ENCODE measurements at regions not wholly inside any gene's neighbourhood (a gene's known extent, or its start where the extent isn't known, plus 50 kb on each side); places are given as distances from the start of the nearest gene placed in this dataset.
"Not testable (repeated sequence)": the region's sequence is repeated elsewhere in the genome, so short reads cannot be mapped to it uniquely, and the experiment has no call there.

DNA sequence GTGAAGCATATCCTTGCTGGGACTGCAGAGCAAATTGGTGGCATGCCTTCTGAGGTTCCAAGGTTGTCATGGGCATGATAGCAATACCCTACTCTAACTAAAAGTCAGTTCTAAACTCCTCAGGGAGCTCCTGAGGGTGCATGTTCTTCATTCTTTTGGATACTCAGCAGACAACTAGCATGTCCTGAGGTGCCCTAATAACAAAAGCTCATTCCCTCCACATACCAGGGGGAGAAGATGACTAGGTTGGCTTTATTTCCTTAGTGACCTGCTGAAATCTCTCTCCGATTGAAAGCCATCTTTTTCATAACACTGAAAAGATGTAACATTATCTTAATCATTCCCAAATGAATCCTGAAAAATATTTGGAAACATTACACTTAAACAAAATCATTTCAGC lies 188.7 kb upstream of the IGF1 start:
- no TSS peak for BruUV-seq (replicated peaks)
- Histone ChIP-seq H3K4me1 (ENCODE audit: insufficient read depth, low read length, poor library complexity, severe bottlenecking) (no peaks in the 10 kb centered on the region), H2AFZ (ENCODE audit: low read length) (no peak overlapping the region), H3K36me3 (ENCODE audit: insufficient read depth, low read length) (no peaks in the 10 kb centered on the region), H3K4me2 (ENCODE audit: low read length) (no peak overlapping the region), H3K9me2 (ENCODE audit: insufficient read depth, low read length) (no peaks in the 10 kb centered on the region), H3K4me3 (ENCODE audit: low read depth, low read length, poor library complexity, severe bottlenecking) (no peak overlapping the region), H4K20me1 (ENCODE audit: insufficient read depth, low read length) (no peaks in the 10 kb centered on the region), H3K27ac (ENCODE audit: low read depth, low read length, poor library complexity, severe bottlenecking) (no peak overlapping the region), H3K9me3 (ENCODE audit: low read length) (no peaks in the 10 kb centered on the region), H3K79me2 (ENCODE audit: insufficient read depth, low read depth, low read length) (no peaks in the 10 kb centered on the region)
- DNase-seq (ENCODE audit: low spot score) = no peak
- ChIA-PET POLR2A (interaction anchor here (0.7 kb wide), 1 partner anchor 58 kb away, joined by 4 read pairs; no protein-coding TSS in a partner anchor), CTCF (ENCODE audit: unreplicated experiment) (no interaction called here)
- no peak for TF ChIP-seq EZH2phosphoT487 (IDR thresholded peaks at IDR 0.05; ENCODE audit: borderline replicate concordance, low read depth, low read length)
- TF ChIP-seq, protein P1, sequence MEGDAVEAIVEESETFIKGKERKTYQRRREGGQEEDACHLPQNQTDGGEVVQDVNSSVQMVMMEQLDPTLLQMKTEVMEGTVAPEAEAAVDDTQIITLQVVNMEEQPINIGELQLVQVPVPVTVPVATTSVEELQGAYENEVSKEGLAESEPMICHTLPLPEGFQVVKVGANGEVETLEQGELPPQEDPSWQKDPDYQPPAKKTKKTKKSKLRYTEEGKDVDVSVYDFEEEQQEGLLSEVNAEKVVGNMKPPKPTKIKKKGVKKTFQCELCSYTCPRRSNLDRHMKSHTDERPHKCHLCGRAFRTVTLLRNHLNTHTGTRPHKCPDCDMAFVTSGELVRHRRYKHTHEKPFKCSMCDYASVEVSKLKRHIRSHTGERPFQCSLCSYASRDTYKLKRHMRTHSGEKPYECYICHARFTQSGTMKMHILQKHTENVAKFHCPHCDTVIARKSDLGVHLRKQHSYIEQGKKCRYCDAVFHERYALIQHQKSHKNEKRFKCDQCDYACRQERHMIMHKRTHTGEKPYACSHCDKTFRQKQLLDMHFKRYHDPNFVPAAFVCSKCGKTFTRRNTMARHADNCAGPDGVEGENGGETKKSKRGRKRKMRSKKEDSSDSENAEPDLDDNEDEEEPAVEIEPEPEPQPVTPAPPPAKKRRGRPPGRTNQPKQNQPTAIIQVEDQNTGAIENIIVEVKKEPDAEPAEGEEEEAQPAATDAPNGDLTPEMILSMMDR (conservative IDR thresholded peaks at IDR 0.05; ENCODE audit: low read length) = no peak
- intact Hi-C loops (cut with micrococcal nuclease; ENCODE audit: unreplicated experiment) = no loop called here

DNA sequence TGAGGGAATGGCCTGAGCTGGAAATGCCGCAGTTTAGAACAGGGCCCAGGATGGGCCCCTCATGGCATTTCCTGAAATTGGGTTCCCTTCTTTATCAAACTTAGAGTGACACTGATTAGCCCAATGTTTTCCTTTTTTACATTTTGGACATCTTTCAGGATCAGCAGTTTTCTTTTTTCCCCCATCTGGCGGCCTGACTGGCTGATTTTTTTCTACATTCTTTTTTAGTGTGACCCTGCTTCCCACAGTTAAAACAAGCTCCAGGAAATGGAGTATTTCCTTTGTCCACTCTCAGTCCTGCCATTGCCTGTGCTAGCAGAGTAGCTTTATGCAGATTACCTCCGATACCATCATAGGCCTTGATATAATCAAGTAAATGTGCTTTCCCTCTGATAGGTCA lies 185.8 kb upstream of the IGF1 start:
- CTCF ChIA-PET (ENCODE audit: unreplicated experiment) = not testable (repeated sequence)

DNA sequence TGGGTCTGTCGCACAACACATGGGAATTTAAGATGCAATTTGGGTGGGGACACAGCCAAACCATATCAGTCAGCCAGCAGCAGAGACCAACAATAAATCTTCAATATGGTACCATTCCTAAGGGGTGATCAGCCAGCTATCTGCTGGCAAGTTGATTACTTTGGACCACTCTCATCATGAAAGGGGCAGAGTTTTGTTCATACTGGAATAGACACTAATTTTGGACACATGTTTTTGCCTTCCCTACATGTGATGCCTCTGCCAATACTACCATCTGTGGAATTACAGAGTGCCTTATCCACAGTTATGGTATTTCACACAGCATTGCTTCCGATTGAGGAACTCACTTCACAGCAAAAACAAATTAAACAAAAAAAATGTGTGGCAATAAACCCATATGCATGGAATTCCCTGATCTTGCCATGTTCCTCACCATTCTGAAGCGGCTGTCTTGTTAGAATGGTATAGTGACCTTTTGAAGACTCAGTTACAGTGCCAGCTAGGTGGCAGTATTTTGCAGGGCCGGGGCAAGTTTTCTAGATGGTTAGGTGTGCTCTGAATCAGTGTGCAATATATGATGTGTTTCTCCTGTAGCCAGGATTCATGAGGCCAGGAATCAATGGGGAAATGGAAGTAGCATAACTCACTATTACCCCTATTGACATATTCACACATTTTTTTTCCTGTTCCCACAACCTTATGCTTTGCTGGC lies 179.0 kb upstream of the IGF1 start:
- no peaks in the 10 kb centered on the region for H3K9me2 ChIP-seq (ENCODE audit: insufficient read depth, low read length)
- H2AFZ ChIP-seq (ENCODE audit: low read length) = no peak overlapping the region
- DNase-seq (ENCODE audit: low spot score) = no peak
- no peaks in the 10 kb centered on the region for H3K4me1 ChIP-seq (ENCODE audit: insufficient read depth, low read length, poor library complexity, severe bottlenecking)
- no peak overlapping the region for H3K4me3 ChIP-seq (ENCODE audit: low read depth, low read length, poor library complexity, severe bottlenecking)
- H3K9me3 ChIP-seq (ENCODE audit: low read length) = no peaks in the 10 kb centered on the region
- no TSS peak for BruUV-seq (replicated peaks)
- H4K20me1 ChIP-seq (ENCODE audit: insufficient read depth, low read length) = no peaks in the 10 kb centered on the region
- H3K27ac ChIP-seq (ENCODE audit: low read depth, low read length, poor library complexity, severe bottlenecking) = no peak overlapping the region
- intact Hi-C loops (cut with micrococcal nuclease; ENCODE audit: unreplicated experiment) = no loop called here
- no peaks in the 10 kb centered on the region for H3K36me3 ChIP-seq (ENCODE audit: insufficient read depth, low read length)
- ChIA-PET CTCF (ENCODE audit: unreplicated experiment) (no interaction called here), POLR2A (no interaction called here)
- H3K4me2 ChIP-seq (ENCODE audit: low read length) = no peak overlapping the region
- TF ChIP-seq EZH2phosphoT487 (IDR thresholded peaks at IDR 0.05; ENCODE audit: borderline replicate concordance, low read depth, low read length) = no peak
- TF ChIP-seq, protein P1 (conservative IDR thresholded peaks at IDR 0.05; ENCODE audit: low read length) = peak; percentile 64
- H3K79me2 ChIP-seq (ENCODE audit: insufficient read depth, low read depth, low read length) = no peaks in the 10 kb centered on the region

More for the DNA sequence above, 185.8 kb upstream of the IGF1 start:
- DNase-seq (ENCODE audit: low spot score); H3K4me3 ChIP-seq (ENCODE audit: low read depth, low read length, poor library complexity, severe bottlenecking); H3K4me1 ChIP-seq (ENCODE audit: insufficient read depth, low read length, poor library complexity, severe bottlenecking); BruUV-seq (replicated peaks); H3K36me3 ChIP-seq (ENCODE audit: insufficient read depth, low read length); POLR2A ChIA-PET; H3K9me3 ChIP-seq (ENCODE audit: low read length); H4K20me1 ChIP-seq (ENCODE audit: insufficient read depth, low read length); H3K9me2 ChIP-seq (ENCODE audit: insufficient read depth, low read length); H2AFZ ChIP-seq (ENCODE audit: low read length); H3K79me2 ChIP-seq (ENCODE audit: insufficient read depth, low read depth, low read length); intact Hi-C loops (cut with micrococcal nuclease; ENCODE audit: unreplicated experiment); H3K4me2 ChIP-seq (ENCODE audit: low read length); H3K27ac ChIP-seq (ENCODE audit: low read depth, low read length, poor library complexity, severe bottlenecking): not testable (repeated sequence)

All from OCI-LY7 (cell line).